Neural cell (in vitro differentiated cells): ENCODE measurements at regions not wholly inside any gene's neighbourhood (a gene's known extent, or its start where the extent isn't known, plus 50 kb on each side); places are given as distances from the start of the nearest gene placed in this dataset.

Source experiments
- H2AFZ ChIP-seq: fragments of 200-600, 300-800 bp; sonication (generic), shearing (Covaris generic); 2 replicates; pipeline ENCODE4 v1.6.0; 2014; ENCODE audit warnings: low read depth, mild to moderate bottlenecking, antibody characterized with exemption, low read length, moderate library complexity
- H3F3A ChIP-seq: fragments of 200-600 bp; shearing (Covaris generic); 2 replicates; pipeline ENCODE4 v1.6.1; 2016; ENCODE audit warnings: mild to moderate bottlenecking, moderate library complexity, mixed read lengths, antibody characterized with exemption, low read length; ENCODE audit not compliant: insufficient read depth, poor library complexity, severe bottlenecking
- H3K27ac ChIP-seq: fragments of 200-600, 300-800 bp; sonication (generic), shearing (Covaris generic); 2 replicates; pipeline ENCODE4 v1.5.1; 2014; ENCODE audit warnings: mild to moderate bottlenecking, low read length, moderate library complexity
- H3K27me3 ChIP-seq: fragments of 300-800, 200-600 bp; sonication (generic), shearing (Covaris generic); 2 replicates; pipeline ENCODE4 v1.6.0; 2014; ENCODE audit warnings: mild to moderate bottlenecking, low read depth, low read length, moderate library complexity; ENCODE audit not compliant: insufficient read depth
- H3K36me3 ChIP-seq: fragments of 300-800, 200-600 bp; sonication (generic), shearing (Covaris generic); 2 replicates; pipeline ENCODE4 v1.5.1; 2014; ENCODE audit warnings: mild to moderate bottlenecking, antibody characterized with exemption, low read length, moderate library complexity; ENCODE audit not compliant: insufficient read depth
- H3K4me2 ChIP-seq: fragments of 300-800, 200-600 bp; sonication (generic), shearing (Covaris generic); 2 replicates; pipeline ENCODE4 v1.6.0; 2014; ENCODE audit warnings: mild to moderate bottlenecking, low read length
- H3K4me3 ChIP-seq: fragments of 300-800, 200-600 bp; sonication (generic), shearing (Covaris generic); 2 replicates; pipeline ENCODE4 v1.5.1; 2014; ENCODE audit warnings: mild to moderate bottlenecking, low read length, moderate library complexity
- H3K79me2 ChIP-seq: fragments of 200-600 bp; shearing (Covaris generic); replicated peaks from 2 replicates; pipeline ENCODE4 v1.6.0; 2014; ENCODE audit warnings: mild to moderate bottlenecking, low read length, moderate library complexity; ENCODE audit not compliant: insufficient read depth
- H3K9ac ChIP-seq: fragments of 300-800, 200-600 bp; sonication (generic), shearing (Covaris generic); 2 replicates; pipeline ENCODE4 v1.6.1; 2016; ENCODE audit warnings: mild to moderate bottlenecking, low read length, mixed read lengths
- H3K9me2 ChIP-seq: fragments of 200-600 bp; shearing (Covaris generic); 2 replicates; pipeline ENCODE4 v1.6.1; 2016; ENCODE audit warnings: mild to moderate bottlenecking, low read length, mixed read lengths; ENCODE audit not compliant: insufficient read depth
- H3K9me3 ChIP-seq: fragments of 200-600, 300-800 bp; sonication (generic), shearing (Covaris generic); 2 replicates; pipeline ENCODE4 v1.6.1; 2016; ENCODE audit warnings: mild to moderate bottlenecking, mixed run types, low read length, moderate library complexity, mixed read lengths
- H4K20me1 ChIP-seq: fragments of 200-600 bp; shearing (Covaris generic); 2 replicates; pipeline ENCODE4 v1.6.1; 2016; ENCODE audit warnings: mild to moderate bottlenecking, mixed run types; ENCODE audit not compliant: insufficient read depth
- CTCF ChIP-seq: fragments of 450-650 bp; IDR thresholded peaks from 2 replicates; pipeline ENCODE4 v1.5.1; 2014; ENCODE audit warnings: antibody characterized with exemption, mild to moderate bottlenecking, moderate library complexity; ENCODE audit not compliant: poor library complexity, severe bottlenecking
- EP300 ChIP-seq: fragments of 450-650 bp; conservative IDR thresholded peaks from 2 replicates; pipeline ENCODE4 v1.6.1; 2014; ENCODE audit warnings: antibody characterized with exemption, mild to moderate bottlenecking, moderate library complexity; ENCODE audit not compliant: poor library complexity, severe bottlenecking
- EZH2 ChIP-seq: fragments of 200-600, 300-800 bp; shearing (Covaris generic), sonication (generic); IDR thresholded peaks from 2 replicates; pipeline ENCODE4 v1.6.1; 2014; ENCODE audit warnings: antibody characterized with exemption, low read length, borderline replicate concordance, mild to moderate bottlenecking; ENCODE audit not compliant: insufficient read depth, poor library complexity, severe bottlenecking
- MXI1 ChIP-seq: fragments of 450-650 bp; conservative IDR thresholded peaks from 2 replicates; pipeline ENCODE4 v1.6.1; 2014; ENCODE audit warnings: antibody characterized with exemption, mild to moderate bottlenecking; ENCODE audit not compliant: poor library complexity, severe bottlenecking
- POLR2AphosphoS5 ChIP-seq: IDR thresholded peaks from 2 replicates; pipeline ENCODE4 v1.6.1; 2012
- RAD21 ChIP-seq: fragments of 450-650 bp; conservative IDR thresholded peaks from 2 replicates; pipeline ENCODE4 v1.6.1; 2014; ENCODE audit warnings: antibody characterized with exemption, mild to moderate bottlenecking, moderate library complexity
- REST ChIP-seq: IDR thresholded peaks from 2 replicates; pipeline ENCODE4 v1.6.1; 2012; ENCODE audit warnings: borderline replicate concordance
- SMC3 ChIP-seq: fragments of 450-650 bp; conservative IDR thresholded peaks from 2 replicates; pipeline ENCODE4 v1.6.1; 2014; ENCODE audit warnings: antibody characterized with exemption, mild to moderate bottlenecking, moderate library complexity; ENCODE audit not compliant: poor library complexity
- TAF1 ChIP-seq: IDR thresholded peaks from 2 replicates; pipeline ENCODE4 v1.6.1; 2012; ENCODE audit warnings: low read depth

GRCh38 chr3:174737966-174738365 lies 121.2 kb upstream of the NAALADL2 start:
- no peaks in the 10 kb centered on the region for H3K9me2 ChIP-seq
- H4K20me1 ChIP-seq: no peaks in the 10 kb centered on the region
- H3K36me3 ChIP-seq: no peaks in the 10 kb centered on the region
- H3K79me2 ChIP-seq: no peaks in the 10 kb centered on the region
- no peak overlapping the region for H3K4me2 ChIP-seq
- H3K4me3 ChIP-seq: no peak overlapping the region
- H3K9me3 ChIP-seq: no peaks in the 10 kb centered on the region
- H3K9ac ChIP-seq: no peak overlapping the region
- TF ChIP-seq SMC3 (no peak), EZH2 (no peak), REST (no peak), POLR2AphosphoS5 (no peak), TAF1 (no peak), EP300 (no peak), RAD21 (no peak), MXI1 (no peak), CTCF (no peak)
- H3K27ac ChIP-seq: no peak overlapping the region
- no peaks in the 10 kb centered on the region for H3F3A ChIP-seq
- H2AFZ ChIP-seq: no peak overlapping the region
- no peaks in the 10 kb centered on the region for H3K27me3 ChIP-seq

- Histone ChIP-seq H3K9ac (no peak overlapping the region), H3K9me2 (no peaks in the 10 kb centered on the region), H4K20me1 (no peaks in the 10 kb centered on the region), H3K9me3 (no peaks in the 10 kb centered on the region), H3K4me3 (no peak overlapping the region), H3K27ac (no peak overlapping the region), H2AFZ (no peak overlapping the region), H3K4me2 (no peak overlapping the region), H3K79me2 (no peaks in the 10 kb centered on the region), H3F3A (no peaks in the 10 kb centered on the region), H3K36me3 (no peaks in the 10 kb centered on the region), H3K27me3 (no peaks in the 10 kb centered on the region)
- TF ChIP-seq REST (no peak), EP300 (peak; percentile 24)
Observed at GRCh38 chr3:174749143-174749542, 110.0 kb upstream of the NAALADL2 start.
